ENCODE measurements at regions not wholly inside any gene's neighbourhood (a gene's known extent, or its start where the extent isn't known, plus 50 kb on each side); places are given as distances from the start of the nearest gene placed in this dataset.

DNA sequence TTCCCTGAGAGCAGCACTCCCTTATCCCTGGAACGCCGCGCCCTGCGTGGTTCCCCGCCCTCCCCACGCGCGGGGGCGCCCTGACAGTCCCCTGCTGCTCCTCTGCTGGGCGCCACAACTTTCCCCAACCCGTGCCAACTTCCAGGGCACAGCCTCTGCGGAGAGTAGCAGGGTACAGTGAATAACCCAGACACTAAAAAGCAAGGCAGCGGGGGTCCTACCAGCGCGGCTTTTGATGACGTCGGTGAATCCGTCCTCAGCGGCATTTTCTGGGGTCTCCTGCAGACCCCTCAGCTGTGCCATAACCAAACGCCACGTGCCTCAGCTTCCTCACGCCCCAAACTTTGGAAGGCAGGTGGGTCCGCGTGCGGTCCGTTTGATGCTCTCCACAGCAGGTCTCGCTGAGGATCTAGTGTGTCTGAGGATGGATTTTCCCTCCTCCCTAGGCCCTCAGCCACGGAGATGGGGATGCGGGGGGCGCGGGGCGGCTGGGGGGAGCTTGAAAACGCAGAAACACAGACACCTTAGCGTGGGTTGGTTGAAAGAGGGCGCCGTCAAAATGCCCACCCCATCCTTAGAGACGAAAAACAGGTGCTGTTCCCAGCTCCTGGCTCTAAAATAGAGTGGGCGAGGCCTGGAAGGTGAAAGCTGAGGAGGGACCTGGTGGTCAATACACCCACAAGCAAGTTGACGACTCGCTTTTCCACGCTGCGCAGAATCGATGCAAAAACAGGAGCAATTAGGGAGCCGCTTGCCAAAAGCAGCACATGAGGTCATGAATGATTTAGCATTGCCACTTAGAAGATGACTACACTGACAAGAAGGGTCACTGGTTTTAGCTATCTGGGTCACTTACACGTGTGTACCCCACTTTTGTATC lies 405.6 kb downstream of the FAM47A start:
- DNase-seq (ENCODE audit: low spot score), result no peak

DNA sequence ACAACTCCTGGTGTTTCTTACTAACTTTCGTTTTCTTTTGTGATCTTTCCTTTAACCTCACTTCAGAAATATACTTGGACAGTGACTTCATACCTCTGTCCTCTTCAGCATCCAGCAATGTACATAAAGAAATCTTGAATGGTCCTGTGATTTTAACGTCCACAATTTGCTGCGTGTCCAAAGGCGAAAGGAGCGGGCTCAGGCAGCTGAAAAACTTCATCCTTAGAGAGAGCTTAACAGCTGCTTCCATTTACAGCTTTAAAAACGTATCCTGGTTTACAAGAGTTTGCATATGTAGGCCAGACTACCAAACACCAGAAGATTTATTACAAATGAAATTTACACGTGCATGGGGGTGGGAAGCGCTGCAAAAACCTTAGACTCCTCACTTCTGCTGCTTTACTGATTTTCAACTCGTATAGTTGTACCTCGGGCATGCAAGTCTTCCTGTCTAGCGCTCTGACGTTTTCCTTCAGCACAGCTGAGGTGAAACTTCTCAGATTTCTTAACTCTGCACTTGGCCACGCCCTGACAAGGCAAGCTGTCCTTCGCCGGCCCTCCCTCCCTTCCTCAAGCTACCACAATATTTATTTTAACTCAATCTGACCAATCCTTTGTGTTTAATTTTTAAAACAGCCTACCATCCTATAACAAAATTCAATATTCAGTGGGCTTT lies 406.4 kb downstream of the FAM47A start:
- no peak for DNase-seq (ENCODE audit: low spot score)

DNA sequence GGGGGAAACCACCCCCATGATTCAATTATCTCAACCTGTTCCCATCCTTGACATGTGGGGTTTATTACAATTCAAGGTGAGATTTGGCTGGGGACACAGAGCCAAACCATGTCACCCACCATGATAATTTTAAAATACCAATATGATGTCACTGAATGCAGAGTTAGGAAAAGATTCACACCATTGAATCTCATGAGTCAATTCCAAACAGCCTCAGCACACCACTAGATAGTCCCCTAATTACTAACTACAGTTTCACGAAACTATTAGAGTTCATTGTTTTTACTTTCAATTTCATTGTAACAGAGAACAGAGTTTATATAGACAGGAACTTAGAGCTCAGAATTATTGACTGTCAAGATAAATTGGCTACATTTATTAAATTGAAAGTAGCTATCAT lies 410.2 kb downstream of the FAM47A start:
- DNase-seq (ENCODE audit: low spot score), result no peak

DNA sequence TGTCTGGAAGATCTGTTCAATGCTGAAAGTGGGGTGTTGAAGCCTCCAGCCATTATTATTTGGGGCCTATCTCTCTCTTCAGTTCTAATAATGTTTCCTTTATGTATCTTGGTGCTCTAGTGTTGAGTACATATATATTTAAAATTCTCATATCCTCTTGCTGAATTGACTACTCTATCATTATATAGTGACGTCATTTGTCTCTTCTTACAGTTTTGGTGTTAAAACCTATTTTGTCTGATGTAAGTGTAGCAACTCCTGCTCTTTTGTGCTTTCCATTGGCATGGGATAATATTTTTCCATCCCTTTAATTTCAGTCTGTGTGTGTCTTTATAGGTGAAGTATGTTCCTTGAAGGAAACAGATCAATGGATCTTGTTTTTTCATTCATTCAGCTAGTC lies 446.0 kb downstream of the FAM47A start:
- no peak for DNase-seq (ENCODE audit: low spot score)
